GM10266 (cell line): ENCODE measurements at regions not wholly inside any gene's neighbourhood (a gene's known extent, or its start where the extent isn't known, plus 50 kb on each side); places are given as distances from the start of the nearest gene placed in this dataset.

Source experiments
- DNase-seq: peaks from one replicate; pipeline ENCODE4 v3.0.0; 2012; ENCODE audit errors: extremely low spot score
- CTCF ChIP-seq: IDR thresholded peaks from 2 replicates; pipeline ENCODE4 v1.5.1; 2012; ENCODE audit warnings: mild to moderate bottlenecking, low read depth; ENCODE audit not compliant: control insufficient read depth, insufficient read depth; ENCODE audit errors: missing control alignments

- no peak for TF ChIP-seq CTCF
- DNase-seq, result no peak
Measured at GRCh38 chr7:41319581-41319980, 383.3 kb downstream of the INHBA start.

- DNase-seq, result no peak
- TF ChIP-seq CTCF, result no peak
Measured at GRCh38 chr7:41316410-41316809, 386.5 kb downstream of the INHBA start.

- no peak for TF ChIP-seq CTCF
- DNase-seq, result no peak
Measured at GRCh38 chr7:41315764-41316163, 387.1 kb downstream of the INHBA start.

GRCh38 chr7:41313171-41313570 is 389.7 kb downstream of the INHBA start:
- no peak for TF ChIP-seq CTCF
- DNase-seq, result no peak

GRCh38 chr7:41312235-41312634 is 390.7 kb downstream of the INHBA start:
- no peak for DNase-seq
- no peak for TF ChIP-seq CTCF

GRCh38 chr7:41311301-41311700 is 391.6 kb downstream of the INHBA start:
- no peak for TF ChIP-seq CTCF
- DNase-seq, result no peak

GRCh38 chr7:41306486-41306885 is 396.4 kb downstream of the INHBA start:
- no peak for TF ChIP-seq CTCF
- DNase-seq, result no peak
